SK-N-DZ (cell line): ENCODE measurements at regions not wholly inside any gene's neighbourhood (a gene's known extent, or its start where the extent isn't known, plus 50 kb on each side); places are given as distances from the start of the nearest gene placed in this dataset.

Experiments used
- DNase-seq: peaks from one replicate; pipeline ENCODE4 v3.0.0-alpha.2; 2015; ENCODE audit warnings: low spot score

GRCh38 chr10:69684020-69684980 is 54.3 kb downstream of the FAM241B start:
- DNase-seq: no peak

- DNase-seq: no peak
These were observed 54.9 kb downstream of the FAM241B start for GRCh38 chr10:69684981-69685353.

GRCh38 chr10:69685426-69685801 is 55.4 kb downstream of the FAM241B start:
- no peak for DNase-seq

GRCh38 chr10:69685802-69686585 is 55.9 kb downstream of the FAM241B start:
- DNase-seq: no peak

GRCh38 chr10:69686866-69687265 is 56.8 kb downstream of the FAM241B start:
- DNase-seq: no peak

GRCh38 chr10:69687426-69687825 is 57.4 kb downstream of the FAM241B start:
- DNase-seq: no peak

GRCh38 chr10:69692267-69692666 is 62.2 kb downstream of the FAM241B start:
- DNase-seq: no peak

GRCh38 chr10:69692891-69693290 is 62.8 kb downstream of the FAM241B start:
- no peak for DNase-seq

- no peak for DNase-seq
These were observed 63.8 kb downstream of the FAM241B start for GRCh38 chr10:69693886-69694285.

- no peak for DNase-seq
These were observed 66.2 kb downstream of the FAM241B start for GRCh38 chr10:69696073-69696731.

GRCh38 chr10:69697006-69697405 is 67.0 kb downstream of the FAM241B start:
- DNase-seq: no peak

- no peak for DNase-seq
These were observed 73.2 kb downstream of the FAM241B start for GRCh38 chr10:69703256-69703655.

GRCh38 chr10:69703766-69704630 is 74.0 kb downstream of the FAM241B start:
- DNase-seq: no peak

GRCh38 chr10:69709366-69709941 is 79.4 kb downstream of the FAM241B start:
- DNase-seq: no peak

GRCh38 chr10:69710008-69710888 is 80.2 kb downstream of the FAM241B start:
- DNase-seq: no peak

GRCh38 chr10:69712342-69712741 is 82.3 kb downstream of the FAM241B start:
- no peak for DNase-seq

GRCh38 chr10:69714572-69714971 is 84.5 kb downstream of the FAM241B start:
- DNase-seq: no peak

GRCh38 chr10:69715156-69715898 is 85.3 kb downstream of the FAM241B start:
- no peak for DNase-seq
